Endodermal cell (in vitro differentiated cells): ENCODE measurements at regions not wholly inside any gene's neighbourhood (a gene's known extent, or its start where the extent isn't known, plus 50 kb on each side); places are given as distances from the start of the nearest gene placed in this dataset.

ENCODE experiments used
- DNase-seq: peaks from one replicate; pipeline ENCODE4 v3.0.0-alpha.2; 2017
- H3K27ac ChIP-seq: 2 replicates; pipeline ENCODE4 v1.5.1; 2013; ENCODE audit warnings: mild to moderate bottlenecking, low read depth, low read length, moderate library complexity
- H3K27me3 ChIP-seq: 2 replicates; pipeline ENCODE4 v1.6.1; 2013; ENCODE audit warnings: mild to moderate bottlenecking, low read length, moderate library complexity; ENCODE audit not compliant: insufficient read depth, control insufficient read depth, poor library complexity, severe bottlenecking
- H3K36me3 ChIP-seq: 2 replicates; pipeline ENCODE4 v1.7.0; 2013; ENCODE audit warnings: mild to moderate bottlenecking, low read length, moderate library complexity; ENCODE audit not compliant: control insufficient read depth, insufficient read depth
- H3K4me1 ChIP-seq: one replicate; pipeline ENCODE4 v1.7.0; 2013; ENCODE audit warnings: low read length; ENCODE audit not compliant: control insufficient read depth, insufficient read depth
- H3K4me3 ChIP-seq: 2 replicates; pipeline ENCODE4 v1.5.1; 2013; ENCODE audit warnings: mild to moderate bottlenecking, low read length, moderate library complexity
- H3K9ac ChIP-seq: 2 replicates; pipeline ENCODE4 v1.6.1; 2013; ENCODE audit warnings: mild to moderate bottlenecking, low read length, moderate library complexity; ENCODE audit not compliant: poor library complexity, severe bottlenecking; ENCODE audit errors: extremely low read depth
- H3K9me3 ChIP-seq: 2 replicates; pipeline ENCODE4 v1.6.1; 2013; ENCODE audit warnings: mild to moderate bottlenecking, low read length, moderate library complexity; ENCODE audit not compliant: control insufficient read depth
- H3K27ac Mint-ChIP-seq: 2 replicates; pipeline ENCODE4 v1.8.0; 2020; ENCODE audit warnings: mixed read lengths
- H3K27me3 Mint-ChIP-seq: 2 replicates; pipeline ENCODE4 v1.8.0; 2021; ENCODE audit warnings: mild to moderate bottlenecking, mixed read lengths; ENCODE audit not compliant: insufficient read depth
- H3K36me3 Mint-ChIP-seq: 2 replicates; pipeline ENCODE4 v1.8.0; 2020; ENCODE audit warnings: low read depth, mixed read lengths
- H3K4me1 Mint-ChIP-seq: 2 replicates; pipeline ENCODE4 v1.8.0; 2020; ENCODE audit warnings: mixed read lengths
- H3K4me3 Mint-ChIP-seq: 2 replicates; pipeline ENCODE4 v1.8.0; 2020; ENCODE audit warnings: mild to moderate bottlenecking, moderate library complexity, mixed read lengths
- H3K9me3 Mint-ChIP-seq: 2 replicates; pipeline ENCODE4 v1.8.0; 2020; ENCODE audit warnings: mild to moderate bottlenecking, mixed read lengths
- CTCF ChIP-seq: fragments of 200-600 bp; sonication (generic); conservative IDR thresholded peaks from 2 replicates; pipeline ENCODE4 v1.5.0; 2021; ENCODE audit warnings: antibody characterized with exemption, mild to moderate bottlenecking
- whole genome bisulfite sequencing, 2 experiments: methylation state at CpG; one replicate each; pipeline versions ENCODE4 v1.1.5 to v1.1.7; 2013; ENCODE audit warnings: missing lambda C conversion rate in 2 of 2, mixed read lengths in 1 of 2; ENCODE audit not compliant: insufficient coverage in 1 of 2, insufficient read length in 1 of 2; 5-methylcytosine and 5-hydroxymethylcytosine counted together

- DNase-seq = no peak
- Histone ChIP-seq H3K36me3 (no peaks in the 10 kb centered on the region), H3K27ac (no peak overlapping the region), H3K9ac (no peak overlapping the region), H3K4me1 (no peaks in the 10 kb centered on the region), H3K27me3 (no peaks in the 10 kb centered on the region), H3K9me3 (no peaks in the 10 kb centered on the region), H3K4me3 (no peak overlapping the region)
- no peaks in the 10 kb centered on the region for H3K9me3 Mint-ChIP-seq
- no peak overlapping the region for H3K27ac Mint-ChIP-seq
- H3K36me3 Mint-ChIP-seq = no peaks in the 10 kb centered on the region
- H3K27me3 Mint-ChIP-seq = peaks cover 27% of the 10 kb centered on the region
- no peak for TF ChIP-seq CTCF
- no peak overlapping the region for H3K4me3 Mint-ChIP-seq
- 78 to 80% methylated on average over 6 to 16 of the region's 16 CpGs for WGBS, 2 experiments
- peaks cover 13% of the 10 kb centered on the region for H3K4me1 Mint-ChIP-seq
Observed at GRCh38 chr5:2163940-2164490, 281.3 kb upstream of the IRX4 start.

- Histone ChIP-seq H3K27me3 (no peaks in the 10 kb centered on the region), H3K36me3 (no peaks in the 10 kb centered on the region), H3K4me3 (no peak overlapping the region), H3K9me3 (no peaks in the 10 kb centered on the region), H3K9ac (no peak overlapping the region), H3K4me1 (no peaks in the 10 kb centered on the region), H3K27ac (no peak overlapping the region)
- TF ChIP-seq CTCF = no peak
- H3K27ac Mint-ChIP-seq = no peak overlapping the region
- no peaks in the 10 kb centered on the region for H3K9me3 Mint-ChIP-seq
- peaks cover 13% of the 10 kb centered on the region for H3K4me1 Mint-ChIP-seq
- no peak overlapping the region for H3K4me3 Mint-ChIP-seq
- peaks cover 25% of the 10 kb centered on the region for H3K27me3 Mint-ChIP-seq
- H3K36me3 Mint-ChIP-seq = no peaks in the 10 kb centered on the region
- WGBS, 2 experiments = 91 to 93% methylated on average over 12 to 20 of the region's 20 CpGs
- no peak for DNase-seq
Observed at GRCh38 chr5:2163060-2163856, 280.5 kb upstream of the IRX4 start.

- Histone ChIP-seq H3K27me3 (no peaks in the 10 kb centered on the region), H3K4me1 (no peaks in the 10 kb centered on the region), H3K4me3 (no peak overlapping the region), H3K9ac (no peak overlapping the region), H3K36me3 (no peaks in the 10 kb centered on the region), H3K27ac (no peak overlapping the region), H3K9me3 (no peaks in the 10 kb centered on the region)
- 89 to 90% methylated on average over 2 of the region's 2 CpGs for WGBS, 2 experiments
- Mint-ChIP-seq H3K9me3 (no peaks in the 10 kb centered on the region), H3K27ac (no peak overlapping the region), H3K36me3 (no peaks in the 10 kb centered on the region), H3K4me1 (peaks cover 13% of the 10 kb centered on the region), H3K4me3 (no peak overlapping the region), H3K27me3 (peaks cover 25% of the 10 kb centered on the region)
- no peak for DNase-seq
- no peak for TF ChIP-seq CTCF
Observed at GRCh38 chr5:2160811-2161210, 278.1 kb upstream of the IRX4 start.
